H7 (cell line): ENCODE measurements at regions not wholly inside any gene's neighbourhood (a gene's known extent, or its start where the extent isn't known, plus 50 kb on each side); places are given as distances from the start of the nearest gene placed in this dataset.

Experiments used
- DNase-seq: peaks from one replicate; pipeline ENCODE4 v3.0.0; 2012
- H3K27me3 ChIP-seq: 2 replicates; pipeline ENCODE4 v1.6.0; 2011; ENCODE audit warnings: mild to moderate bottlenecking, low read length; ENCODE audit not compliant: control insufficient read depth, insufficient read depth
- H3K36me3 ChIP-seq: replicated peaks from 2 replicates; pipeline ENCODE4 v1.5.1; 2011; ENCODE audit warnings: low read length; ENCODE audit not compliant: control insufficient read depth, insufficient read depth
- H3K4me3 ChIP-seq: 2 replicates; pipeline ENCODE4 v1.5.1; 2011; ENCODE audit warnings: low read depth, mild to moderate bottlenecking, control low read depth, low read length, moderate library complexity; ENCODE audit not compliant: insufficient read depth

- no peak overlapping the region for H3K4me3 ChIP-seq
- DNase-seq = no peak
Measured at GRCh38 chr2:35946478-35946877, 409.1 kb upstream of the CRIM1 start.

DNA sequence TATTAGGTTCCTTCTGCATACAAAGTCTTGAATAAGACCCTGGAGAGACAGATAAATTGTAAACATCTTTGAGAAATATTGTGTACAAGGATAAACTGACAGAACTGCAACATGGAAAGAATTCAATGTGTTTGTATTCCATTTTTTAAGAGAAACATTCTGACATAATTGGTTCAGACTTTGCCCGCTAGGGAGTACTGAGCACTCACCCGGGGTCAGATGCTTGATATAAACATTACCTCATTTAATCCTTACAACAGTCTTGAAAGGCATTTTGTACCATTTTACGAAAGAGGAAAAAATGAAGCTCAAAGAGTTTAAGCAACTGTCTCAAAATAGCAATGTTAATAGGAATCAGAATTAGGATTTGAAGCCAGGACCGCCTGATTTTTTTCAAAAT lies 416.7 kb upstream of the CRIM1 start:
- no peak for DNase-seq
- no peaks in the 10 kb centered on the region for H3K36me3 ChIP-seq
- H3K4me3 ChIP-seq = no peak overlapping the region
- no peaks in the 10 kb centered on the region for H3K27me3 ChIP-seq

More at GRCh38 chr2:35946478-35946877, 409.1 kb upstream of the CRIM1 start:
- no peaks in the 10 kb centered on the region for H3K27me3 ChIP-seq
- no peaks in the 10 kb centered on the region for H3K36me3 ChIP-seq

DNA sequence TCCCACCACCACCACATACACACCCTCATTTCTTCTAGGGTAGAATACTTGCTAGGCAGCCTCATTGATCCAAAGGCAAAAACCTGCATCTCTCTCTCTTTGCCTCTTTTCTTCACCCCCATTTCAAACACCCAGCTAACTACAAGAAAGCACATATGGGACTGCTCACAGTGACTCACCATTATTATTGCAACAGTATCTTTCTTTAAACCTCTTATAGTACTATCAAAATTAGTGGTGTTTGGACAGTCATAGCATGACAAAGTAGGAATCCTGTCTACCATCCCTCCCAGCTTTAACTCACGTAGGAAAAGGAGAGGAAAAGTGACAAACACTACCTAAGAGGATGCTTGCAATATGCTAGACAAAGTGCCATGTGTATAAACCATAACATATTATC lies 422.5 kb upstream of the CRIM1 start:
- no peaks in the 10 kb centered on the region for H3K36me3 ChIP-seq
- no peak overlapping the region for H3K4me3 ChIP-seq
- no peaks in the 10 kb centered on the region for H3K27me3 ChIP-seq
- no peak for DNase-seq

GRCh38 chr2:35932276-35932963 lies 423.2 kb upstream of the CRIM1 start:
- Histone ChIP-seq H3K36me3 (no peaks in the 10 kb centered on the region), H3K27me3 (no peaks in the 10 kb centered on the region), H3K4me3 (no peak overlapping the region)
- no peak for DNase-seq

DNA sequence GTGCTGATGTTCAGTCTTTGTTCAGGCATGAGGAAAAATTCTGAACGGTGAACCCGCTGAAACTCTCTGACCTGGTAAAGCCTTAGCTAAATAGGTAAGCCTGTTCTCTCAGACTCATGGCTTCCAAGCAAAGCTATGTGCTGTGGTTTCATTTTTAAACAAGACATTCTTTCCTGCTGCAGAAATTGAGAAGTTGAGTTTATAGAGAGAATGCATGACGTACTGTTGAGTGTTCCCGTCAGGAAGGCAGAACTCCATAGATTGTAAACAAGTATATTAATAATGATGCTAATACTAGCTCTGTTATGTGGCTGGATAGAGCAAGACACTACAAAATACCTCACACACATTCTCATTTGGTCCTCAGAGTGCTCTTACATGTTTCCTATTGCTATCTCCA lies 424.0 kb upstream of the CRIM1 start:
- H3K4me3 ChIP-seq = no peak overlapping the region
- no peaks in the 10 kb centered on the region for H3K36me3 ChIP-seq
- H3K27me3 ChIP-seq = no peaks in the 10 kb centered on the region
- DNase-seq = no peak

DNA sequence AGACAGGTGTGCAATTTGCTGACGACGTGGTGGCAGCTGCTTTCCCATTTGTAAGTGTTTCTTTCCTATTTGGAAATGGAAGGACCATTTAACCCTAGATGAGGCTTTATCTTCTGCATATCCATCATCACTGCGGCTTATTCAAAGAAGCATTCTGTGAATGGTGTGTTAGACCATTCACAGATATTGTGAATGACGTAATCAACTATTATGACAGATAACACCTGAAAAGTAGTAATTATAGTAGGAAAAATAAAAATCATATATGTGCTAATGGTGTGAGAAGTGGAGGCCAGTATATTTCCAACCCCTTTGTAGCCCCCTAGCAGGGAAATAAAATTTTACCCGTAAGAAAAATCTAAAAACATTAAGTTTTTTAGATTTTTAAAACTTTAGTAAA lies 424.5 kb upstream of the CRIM1 start:
- no peak for DNase-seq
- no peak overlapping the region for H3K4me3 ChIP-seq
- H3K36me3 ChIP-seq = no peaks in the 10 kb centered on the region
- H3K27me3 ChIP-seq = no peaks in the 10 kb centered on the region

DNA sequence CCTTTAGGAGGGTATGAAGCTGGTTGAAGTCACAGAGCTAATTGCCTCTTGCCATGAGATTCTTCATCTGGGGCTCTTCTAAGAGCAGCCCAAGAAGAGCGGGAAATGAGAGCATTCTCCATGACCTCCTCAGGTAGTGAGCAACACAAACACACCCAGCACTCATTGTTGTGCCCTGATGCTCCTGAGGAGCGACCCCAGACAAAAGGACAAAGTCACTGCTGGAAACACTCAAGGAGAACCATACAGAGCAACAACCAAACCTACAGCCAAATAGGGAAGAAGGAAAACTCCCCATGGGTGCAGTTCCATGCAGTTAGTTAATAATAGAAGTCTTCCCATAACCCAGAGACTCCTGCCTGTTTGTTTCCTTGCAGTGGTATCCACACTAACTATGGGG lies 426.0 kb upstream of the CRIM1 start:
- H3K4me3 ChIP-seq = no peak overlapping the region
- H3K27me3 ChIP-seq = no peaks in the 10 kb centered on the region
- peak; percentile 5 for DNase-seq
- H3K36me3 ChIP-seq = no peaks in the 10 kb centered on the region

- H3K27me3 ChIP-seq = no peaks in the 10 kb centered on the region
- DNase-seq = no peak
Measured at GRCh38 chr2:35920061-35920460, 435.5 kb upstream of the CRIM1 start.

GRCh38 chr2:35915261-35915660 lies 440.3 kb upstream of the CRIM1 start:
- Histone ChIP-seq H3K36me3 (no peaks in the 10 kb centered on the region), H3K4me3 (no peak overlapping the region), H3K27me3 (no peaks in the 10 kb centered on the region)
- no peak for DNase-seq

More at GRCh38 chr2:35920061-35920460, 435.5 kb upstream of the CRIM1 start:
- H3K4me3 ChIP-seq = no peak overlapping the region
- no peaks in the 10 kb centered on the region for H3K36me3 ChIP-seq

DNA sequence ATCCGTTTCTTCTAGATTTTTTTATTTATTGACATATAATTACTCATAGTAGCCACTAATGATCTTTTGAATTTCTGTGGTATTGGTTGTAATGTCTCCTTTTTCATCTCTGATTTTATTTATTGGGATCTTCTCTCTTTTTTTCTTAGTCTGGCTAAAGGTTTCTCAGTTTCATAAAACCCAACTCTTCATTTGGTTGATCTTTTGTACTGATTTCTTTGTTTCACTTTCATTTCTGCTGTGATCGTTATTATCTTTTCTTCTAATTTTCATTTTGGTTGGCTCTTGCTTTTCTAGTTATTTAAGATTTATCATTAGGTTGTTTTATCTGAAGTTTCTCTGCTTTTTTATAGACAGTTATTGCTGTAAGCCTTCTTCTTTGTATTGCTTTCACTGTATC lies 463.6 kb upstream of the CRIM1 start:
- no peak for DNase-seq

DNA sequence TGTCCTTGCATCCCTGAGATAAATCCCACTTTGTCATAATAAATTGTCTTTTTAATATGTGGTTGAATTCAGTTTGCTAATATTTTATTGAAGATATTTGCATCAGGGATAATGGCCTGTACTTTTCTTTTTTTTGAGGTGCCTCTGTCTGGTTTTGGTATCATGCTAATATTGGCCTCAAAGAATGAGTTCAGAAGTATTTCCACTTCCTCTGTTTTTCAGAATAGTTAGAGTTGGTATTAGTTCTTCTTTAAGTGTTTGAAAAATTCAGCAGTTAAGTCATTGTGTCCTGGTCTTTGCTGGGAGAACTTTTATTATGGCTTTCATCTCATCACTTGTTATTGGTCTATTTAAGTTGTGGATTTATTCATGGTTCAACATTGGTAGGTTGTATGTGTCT lies 464.1 kb upstream of the CRIM1 start:
- no peak overlapping the region for H3K4me3 ChIP-seq
- DNase-seq = no peak
- no peaks in the 10 kb centered on the region for H3K36me3 ChIP-seq
- no peaks in the 10 kb centered on the region for H3K27me3 ChIP-seq

More for the DNA sequence above, 463.6 kb upstream of the CRIM1 start:
- Histone ChIP-seq H3K36me3 (no peaks in the 10 kb centered on the region), H3K27me3 (no peaks in the 10 kb centered on the region), H3K4me3 (no peak overlapping the region)

DNA sequence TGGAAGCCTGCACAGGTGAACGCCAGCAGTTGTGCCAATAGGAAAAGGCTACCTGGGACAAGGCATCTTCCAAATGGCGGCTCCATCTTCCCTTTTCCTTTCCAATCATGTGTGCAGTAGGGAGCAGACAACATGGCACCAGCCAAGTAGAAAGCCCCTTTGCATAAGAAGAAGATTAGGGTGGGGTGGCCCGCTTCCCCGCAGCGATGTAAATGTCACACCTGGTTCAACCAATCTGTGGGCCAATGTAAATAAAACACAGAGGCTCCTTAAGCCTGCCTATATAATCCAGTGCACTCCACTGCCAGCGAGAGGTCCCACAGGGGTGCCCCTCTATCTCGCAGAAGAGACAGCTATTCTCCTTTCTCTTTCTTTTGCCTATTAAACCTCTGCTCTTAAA lies 468.4 kb upstream of the CRIM1 start:
- no peaks in the 10 kb centered on the region for H3K27me3 ChIP-seq
- DNase-seq = no peak
- no peak overlapping the region for H3K4me3 ChIP-seq
- H3K36me3 ChIP-seq = no peaks in the 10 kb centered on the region

DNA sequence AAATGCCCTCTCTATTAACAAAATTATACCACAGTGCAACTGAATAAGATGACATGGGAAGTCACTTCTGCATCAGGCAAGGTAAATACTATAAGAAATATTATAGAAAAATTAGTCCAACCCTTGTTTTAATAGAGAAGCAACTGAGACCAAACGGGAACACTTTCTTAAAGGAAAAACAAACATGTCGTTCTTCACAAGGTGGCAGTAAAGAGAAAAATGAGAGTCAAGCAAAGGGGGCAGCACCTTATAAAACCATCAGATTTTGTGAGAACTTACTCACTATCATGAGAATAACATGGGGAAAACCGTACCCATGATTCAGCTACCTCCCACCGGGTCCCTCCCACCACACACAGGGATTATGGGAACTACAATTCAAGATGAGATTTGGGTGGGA lies 481.7 kb upstream of the CRIM1 start:
- DNase-seq = no peak
- Histone ChIP-seq H3K4me3 (no peak overlapping the region), H3K27me3 (no peaks in the 10 kb centered on the region), H3K36me3 (no peaks in the 10 kb centered on the region)

DNA sequence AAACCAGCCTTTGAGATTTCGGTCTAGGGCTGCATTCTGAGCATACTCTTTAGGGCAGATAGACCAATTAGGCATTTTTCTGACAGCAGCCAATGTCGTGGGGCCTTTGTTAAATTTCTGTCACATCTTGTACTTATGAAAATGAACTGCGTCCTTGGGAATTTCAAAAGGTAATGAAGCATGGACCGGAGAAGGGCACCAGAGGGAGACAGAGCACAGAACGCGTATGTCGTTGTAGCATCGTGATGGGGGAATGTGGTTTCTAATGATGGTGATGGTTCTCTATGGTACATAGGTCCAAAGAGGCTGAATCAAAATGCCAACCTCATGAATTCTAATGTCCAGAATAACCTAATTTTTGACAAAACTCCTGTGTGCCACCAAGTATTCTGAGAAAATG lies 483.9 kb upstream of the CRIM1 start:
- Histone ChIP-seq H3K4me3 (no peak overlapping the region), H3K27me3 (no peaks in the 10 kb centered on the region), H3K36me3 (no peaks in the 10 kb centered on the region)
- peak; percentile 13 for DNase-seq

GRCh38 chr2:35870713-35871112 lies 484.9 kb upstream of the CRIM1 start:
- no peak for DNase-seq
- H3K27me3 ChIP-seq = no peaks in the 10 kb centered on the region

GRCh38 chr2:35864141-35864540 lies 491.4 kb upstream of the CRIM1 start:
- Histone ChIP-seq H3K36me3 (no peaks in the 10 kb centered on the region), H3K4me3 (no peak overlapping the region), H3K27me3 (no peaks in the 10 kb centered on the region)
- no peak for DNase-seq

More at GRCh38 chr2:35870713-35871112, 484.9 kb upstream of the CRIM1 start:
- no peaks in the 10 kb centered on the region for H3K36me3 ChIP-seq
- H3K4me3 ChIP-seq = no peak overlapping the region
